ENCODE measurements at regions not wholly inside any gene's neighbourhood (a gene's known extent, or its start where the extent isn't known, plus 50 kb on each side); places are given as distances from the start of the nearest gene placed in this dataset.

- no peak for TF ChIP-seq CTCF (IDR thresholded peaks at IDR 0.05)
- TF ChIP-seq FOXP1 (CRISPR knock-in tag; IDR thresholded peaks at IDR 0.05; ENCODE audit: borderline replicate concordance): no peak
- TF ChIP-seq ATF2 (CRISPR knock-in tag; IDR thresholded peaks at IDR 0.05; ENCODE audit: borderline replicate concordance, low read depth): no peak
- TF ChIP-seq ARID4B (CRISPR knock-in tag; IDR thresholded peaks at IDR 0.05; ENCODE audit: borderline replicate concordance): no peak
- no peak for TF ChIP-seq MAX (CRISPR knock-in tag; IDR thresholded peaks at IDR 0.05)
- TF ChIP-seq ZNF317 (CRISPR knock-in tag; IDR thresholded peaks at IDR 0.05; ENCODE audit: borderline replicate concordance, low read depth): no peak
- no peak for TF ChIP-seq NR3C1 (CRISPR knock-in tag; conservative IDR thresholded peaks at IDR 0.05; ENCODE audit: low read depth)
- TF ChIP-seq RELA (CRISPR knock-in tag; IDR thresholded peaks at IDR 0.05; ENCODE audit: borderline replicate concordance): no peak
- no peak for TF ChIP-seq FOXK1 (CRISPR knock-in tag; IDR thresholded peaks at IDR 0.05)
- no peak for TF ChIP-seq JAZF1 (CRISPR knock-in tag; IDR thresholded peaks at IDR 0.05)
- TF ChIP-seq HMGXB4 (CRISPR knock-in tag; IDR thresholded peaks at IDR 0.05): no peak
- no peak for TF ChIP-seq IRF2 (CRISPR knock-in tag; IDR thresholded peaks at IDR 0.05; ENCODE audit: borderline replicate concordance, low read depth)
Measured at GRCh38 chr3:191076903-191077552, 122.0 kb upstream of the OSTN start.
